ENCODE measurements at regions not wholly inside any gene's neighbourhood (a gene's known extent, or its start where the extent isn't known, plus 50 kb on each side); places are given as distances from the start of the nearest gene placed in this dataset.

DNA sequence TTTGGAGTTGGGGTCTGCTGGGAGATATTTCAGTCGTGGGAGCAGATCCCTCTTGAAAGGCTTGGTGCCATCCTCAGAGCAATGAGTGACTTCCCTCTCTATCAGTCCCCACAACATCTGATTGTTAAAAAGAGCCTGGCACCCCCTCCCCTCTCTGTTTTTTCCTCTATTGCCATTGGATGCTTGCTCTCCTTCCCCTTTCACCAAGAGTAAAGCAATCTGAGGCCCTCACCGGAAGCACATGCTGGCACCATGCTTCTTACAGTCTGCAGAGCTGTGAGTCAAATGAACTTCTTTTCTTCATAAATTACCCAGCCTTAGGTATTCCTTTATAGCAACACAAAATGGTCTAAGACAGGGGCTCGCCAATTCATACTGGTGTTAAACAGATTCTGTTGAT, 99.1 kb upstream of the CCND2 start:
- TF ChIP-seq, protein P1, sequence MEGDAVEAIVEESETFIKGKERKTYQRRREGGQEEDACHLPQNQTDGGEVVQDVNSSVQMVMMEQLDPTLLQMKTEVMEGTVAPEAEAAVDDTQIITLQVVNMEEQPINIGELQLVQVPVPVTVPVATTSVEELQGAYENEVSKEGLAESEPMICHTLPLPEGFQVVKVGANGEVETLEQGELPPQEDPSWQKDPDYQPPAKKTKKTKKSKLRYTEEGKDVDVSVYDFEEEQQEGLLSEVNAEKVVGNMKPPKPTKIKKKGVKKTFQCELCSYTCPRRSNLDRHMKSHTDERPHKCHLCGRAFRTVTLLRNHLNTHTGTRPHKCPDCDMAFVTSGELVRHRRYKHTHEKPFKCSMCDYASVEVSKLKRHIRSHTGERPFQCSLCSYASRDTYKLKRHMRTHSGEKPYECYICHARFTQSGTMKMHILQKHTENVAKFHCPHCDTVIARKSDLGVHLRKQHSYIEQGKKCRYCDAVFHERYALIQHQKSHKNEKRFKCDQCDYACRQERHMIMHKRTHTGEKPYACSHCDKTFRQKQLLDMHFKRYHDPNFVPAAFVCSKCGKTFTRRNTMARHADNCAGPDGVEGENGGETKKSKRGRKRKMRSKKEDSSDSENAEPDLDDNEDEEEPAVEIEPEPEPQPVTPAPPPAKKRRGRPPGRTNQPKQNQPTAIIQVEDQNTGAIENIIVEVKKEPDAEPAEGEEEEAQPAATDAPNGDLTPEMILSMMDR (tag by site-specific recombination; IDR thresholded peaks at IDR 0.05) = no peak
- TF ChIP-seq ZNF768 (tag by site-specific recombination; IDR thresholded peaks at IDR 0.05) = no peak
- TF ChIP-seq YY1 (tag by site-specific recombination; IDR thresholded peaks at IDR 0.05) = no peak
- TF ChIP-seq ZNF416 (tag by site-specific recombination; IDR thresholded peaks at IDR 0.05) = no peak
- no peak for TF ChIP-seq ZNF302 (tag by site-specific recombination; IDR thresholded peaks at IDR 0.05; ENCODE audit: low read depth)
- no peak for TF ChIP-seq MYNN (tag by site-specific recombination; IDR thresholded peaks at IDR 0.05; ENCODE audit: borderline replicate concordance)
- no peak for TF ChIP-seq ZNF37A (tag by site-specific recombination; IDR thresholded peaks at IDR 0.05)
